ENCODE measurements at regions not wholly inside any gene's neighbourhood (a gene's known extent, or its start where the extent isn't known, plus 50 kb on each side); places are given as distances from the start of the nearest gene placed in this dataset.

GRCh38 chr9:92173318-92173717 lies 58.1 kb upstream of the SPTLC1 start:
- ChIA-PET CTCF (interaction anchor here (1.9 to 2.2 kb wide), 2 partner anchors 10 to 33 kb away, joined by 6 to 10 read pairs; no protein-coding TSS in a partner anchor), POLR2A (no interaction called here)
- no TSS peak for BruUV-seq (replicated peaks)
- H3K4me1 ChIP-seq (ENCODE audit: control insufficient read depth, extremely low read depth, insufficient read depth, low read length) = no peaks in the 10 kb centered on the region
- intact Hi-C loops (cut with micrococcal nuclease) = no loop called here
- H3K9me3 ChIP-seq (replicated peaks; ENCODE audit: control insufficient read depth, insufficient read depth, low read length) = no peaks in the 10 kb centered on the region
- H3K4me2 ChIP-seq (ENCODE audit: insufficient read depth, low read length) = no peak overlapping the region
- H3K9me1 ChIP-seq (replicated peaks; ENCODE audit: control insufficient read depth, extremely low read depth, insufficient read depth, low read length) = no peaks in the 10 kb centered on the region
- no peaks in the 10 kb centered on the region for H3K79me2 ChIP-seq (ENCODE audit: control insufficient read depth, insufficient read depth, low read length)
- no peak for FAIRE-seq
- H3K36me3 ChIP-seq (ENCODE audit: control insufficient read depth in 2 of 2, extremely low read depth in 1 of 2, insufficient read depth in 2 of 2, low read length in 2 of 2) = no peaks in the 10 kb centered on the region
- H2AFZ ChIP-seq (ENCODE audit: low read depth, low read length) = no peak overlapping the region
- dilution Hi-C loops (cut with MboI; ENCODE audit: extremely low pct_ligation_motif_present, low sequenced_read_pairs) = no loop called here
- H3K27ac ChIP-seq (ENCODE audit: insufficient read depth, low read depth, low read length) = no peak overlapping the region
- DNase-seq (ENCODE audit: low read depth, low spot score) = no peak
- H4K20me1 ChIP-seq (replicated peaks; ENCODE audit: control insufficient read depth, extremely low read depth, insufficient read depth, low read length) = no peaks in the 10 kb centered on the region
- H3K27me3 ChIP-seq (ENCODE audit: control insufficient read depth in 2 of 2, insufficient read depth in 2 of 2, low read length in 2 of 2) = peaks cover 0 to 9% of the 10 kb centered on the region in 2 experiments
- no peak overlapping the region for H3K4me3 ChIP-seq (replicated peaks in 1 of 3; ENCODE audit: insufficient read depth in 1 of 3, low read depth in 1 of 3, low read length in 3 of 3)
- no peak for TF ChIP-seq CTCF (IDR thresholded peaks at IDR 0.05; ENCODE audit: extremely low read depth in 1 of 2, insufficient read depth in 1 of 2, low read depth in 1 of 2, low read length in 2 of 2)
- no peak for TF ChIP-seq GATA2 (IDR thresholded peaks at IDR 0.05; ENCODE audit: insufficient read depth, insufficient read length, low read depth, low read length)
- TF ChIP-seq MAX (IDR thresholded peaks at IDR 0.05; ENCODE audit: insufficient read depth, insufficient read length) = no peak
- TF ChIP-seq EZH2 (IDR thresholded peaks at IDR 0.05; ENCODE audit: borderline replicate concordance, low read depth, low read length, severe bottlenecking) = no peak
- TF ChIP-seq POLR2A (IDR thresholded peaks at IDR 0.05; ENCODE audit: low read depth, low read length) = no peak
- TF ChIP-seq JUN (IDR thresholded peaks at IDR 0.05; ENCODE audit: borderline replicate concordance, insufficient read depth, insufficient read length, low read depth) = no peak
- TF ChIP-seq FOS (IDR thresholded peaks at IDR 0.05; ENCODE audit: borderline replicate concordance, insufficient read depth, low read length) = no peak
- TF ChIP-seq MYC (IDR thresholded peaks at IDR 0.05; ENCODE audit: low read depth, low read length) = no peak
- TF ChIP-seq POLR2AphosphoS5 (IDR thresholded peaks at IDR 0.05; ENCODE audit: insufficient read depth, low read depth, low read length) = no peak
- H3K9ac ChIP-seq (replicated peaks; ENCODE audit: extremely low read depth, insufficient read depth, low read length) = no peak overlapping the region

Measured in endothelial cell of umbilical vein (primary cell).